Breast epithelium (tissue), 3 donors: ENCODE measurements at regions not wholly inside any gene's neighbourhood (a gene's known extent, or its start where the extent isn't known, plus 50 kb on each side); places are given as distances from the start of the nearest gene placed in this dataset.

Source experiments
- POLR2AphosphoS5 ChIP-seq, 3 donors: sonication (generic); formaldehyde crosslinking; IDR thresholded peaks; one replicate each; pipeline ENCODE4 v1.6.1; 2017; ENCODE audit warnings: antibody characterized with exemption in 3 of 3
- TF ChIP-seq, protein P1 (sequence below), 3 donors: fragments of 450-650 bp; IDR thresholded peaks; one replicate each; pipeline ENCODE4 v1.5.1; 2016 to 2017; ENCODE audit warnings: antibody characterized with exemption in 3 of 3, mild to moderate bottlenecking in 3 of 3, moderate library complexity in 3 of 3

DNA sequence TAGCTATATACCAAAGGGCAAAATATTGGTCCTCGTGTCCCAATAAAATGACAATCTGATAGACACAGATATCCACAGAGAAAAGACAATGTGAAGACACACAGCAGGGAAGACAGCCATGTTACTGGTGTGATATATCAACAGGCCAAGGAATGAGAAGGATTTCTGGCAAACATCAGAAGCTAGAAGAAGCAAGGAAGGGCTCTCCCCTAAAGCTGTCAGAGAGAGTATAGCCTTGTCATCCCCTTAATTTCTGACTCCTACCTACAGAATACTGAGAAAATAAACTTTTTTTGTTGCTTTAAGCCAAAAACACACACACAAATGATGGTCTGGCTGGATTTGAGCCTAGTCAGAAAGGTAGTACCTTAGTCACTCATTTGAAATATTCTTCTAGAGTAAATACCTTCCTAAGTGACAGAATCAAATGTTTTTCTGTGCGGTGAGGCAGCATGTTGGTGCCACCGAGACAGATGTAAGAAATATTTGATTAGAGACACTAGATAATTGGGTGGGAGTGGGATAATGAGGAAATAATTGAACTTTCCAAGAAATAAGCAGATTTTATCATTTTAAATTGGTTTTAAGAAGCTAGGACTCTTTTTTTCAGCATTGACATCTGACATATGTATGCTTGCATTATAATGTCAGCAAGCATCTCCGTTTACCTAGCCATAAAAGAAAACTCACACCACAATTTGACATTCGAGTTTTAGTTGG is 123.4 kb upstream of the TFAP2D start:
- TF ChIP-seq, protein P1, sequence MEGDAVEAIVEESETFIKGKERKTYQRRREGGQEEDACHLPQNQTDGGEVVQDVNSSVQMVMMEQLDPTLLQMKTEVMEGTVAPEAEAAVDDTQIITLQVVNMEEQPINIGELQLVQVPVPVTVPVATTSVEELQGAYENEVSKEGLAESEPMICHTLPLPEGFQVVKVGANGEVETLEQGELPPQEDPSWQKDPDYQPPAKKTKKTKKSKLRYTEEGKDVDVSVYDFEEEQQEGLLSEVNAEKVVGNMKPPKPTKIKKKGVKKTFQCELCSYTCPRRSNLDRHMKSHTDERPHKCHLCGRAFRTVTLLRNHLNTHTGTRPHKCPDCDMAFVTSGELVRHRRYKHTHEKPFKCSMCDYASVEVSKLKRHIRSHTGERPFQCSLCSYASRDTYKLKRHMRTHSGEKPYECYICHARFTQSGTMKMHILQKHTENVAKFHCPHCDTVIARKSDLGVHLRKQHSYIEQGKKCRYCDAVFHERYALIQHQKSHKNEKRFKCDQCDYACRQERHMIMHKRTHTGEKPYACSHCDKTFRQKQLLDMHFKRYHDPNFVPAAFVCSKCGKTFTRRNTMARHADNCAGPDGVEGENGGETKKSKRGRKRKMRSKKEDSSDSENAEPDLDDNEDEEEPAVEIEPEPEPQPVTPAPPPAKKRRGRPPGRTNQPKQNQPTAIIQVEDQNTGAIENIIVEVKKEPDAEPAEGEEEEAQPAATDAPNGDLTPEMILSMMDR (IDR thresholded peaks at IDR 0.05): no peak
- TF ChIP-seq POLR2AphosphoS5 (IDR thresholded peaks at IDR 0.05): no peak
